PFSK-1 (cell line): ENCODE measurements at regions not wholly inside any gene's neighbourhood (a gene's known extent, or its start where the extent isn't known, plus 50 kb on each side); places are given as distances from the start of the nearest gene placed in this dataset.

Source experiments
- POLR2AphosphoS5 ChIP-seq: IDR thresholded peaks from 2 replicates; pipeline ENCODE4 v1.6.1; 2012; ENCODE audit warnings: low read depth, mild to moderate bottlenecking, control low read depth, low read length, moderate library complexity
- TAF1 ChIP-seq: IDR thresholded peaks from 2 replicates; pipeline ENCODE4 v1.6.1; 2012; ENCODE audit warnings: low read length, control low read depth, borderline replicate concordance; ENCODE audit not compliant: insufficient read depth
- TF ChIP-seq, protein P1 (sequence below), 2 experiments: IDR thresholded peaks; 2 replicates each; pipeline versions ENCODE4 v1.6.1 to v1.8.0; 2011 to 2012; ENCODE audit warnings: low read depth in 2 of 2, low read length in 2 of 2, control low read depth in 1 of 2, inconsistent platforms in 1 of 2, mild to moderate bottlenecking in 1 of 2, moderate library complexity in 1 of 2; ENCODE audit not compliant: insufficient read depth in 1 of 2

DNA sequence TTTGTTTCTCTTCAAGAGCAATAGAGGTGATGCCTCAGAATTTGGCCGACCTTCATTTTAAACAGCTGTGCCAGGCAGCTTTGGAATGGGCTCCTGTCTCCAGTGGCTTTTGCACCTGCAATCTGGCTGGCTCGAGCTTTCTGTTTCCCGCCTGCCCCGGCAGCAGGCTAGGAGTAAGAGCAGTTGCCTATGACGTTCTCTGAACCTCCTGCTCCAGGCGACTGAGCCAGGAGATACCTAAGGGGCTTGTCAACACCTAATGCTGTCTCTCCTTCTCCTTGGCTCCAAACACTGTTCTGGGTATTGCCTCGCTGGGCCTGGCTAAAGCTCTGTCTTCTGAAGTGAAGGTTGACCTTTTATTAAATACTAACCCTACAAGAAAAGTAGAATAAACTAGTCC, 229.9 kb downstream of the LRRN1 start:
- TF ChIP-seq, protein P1, sequence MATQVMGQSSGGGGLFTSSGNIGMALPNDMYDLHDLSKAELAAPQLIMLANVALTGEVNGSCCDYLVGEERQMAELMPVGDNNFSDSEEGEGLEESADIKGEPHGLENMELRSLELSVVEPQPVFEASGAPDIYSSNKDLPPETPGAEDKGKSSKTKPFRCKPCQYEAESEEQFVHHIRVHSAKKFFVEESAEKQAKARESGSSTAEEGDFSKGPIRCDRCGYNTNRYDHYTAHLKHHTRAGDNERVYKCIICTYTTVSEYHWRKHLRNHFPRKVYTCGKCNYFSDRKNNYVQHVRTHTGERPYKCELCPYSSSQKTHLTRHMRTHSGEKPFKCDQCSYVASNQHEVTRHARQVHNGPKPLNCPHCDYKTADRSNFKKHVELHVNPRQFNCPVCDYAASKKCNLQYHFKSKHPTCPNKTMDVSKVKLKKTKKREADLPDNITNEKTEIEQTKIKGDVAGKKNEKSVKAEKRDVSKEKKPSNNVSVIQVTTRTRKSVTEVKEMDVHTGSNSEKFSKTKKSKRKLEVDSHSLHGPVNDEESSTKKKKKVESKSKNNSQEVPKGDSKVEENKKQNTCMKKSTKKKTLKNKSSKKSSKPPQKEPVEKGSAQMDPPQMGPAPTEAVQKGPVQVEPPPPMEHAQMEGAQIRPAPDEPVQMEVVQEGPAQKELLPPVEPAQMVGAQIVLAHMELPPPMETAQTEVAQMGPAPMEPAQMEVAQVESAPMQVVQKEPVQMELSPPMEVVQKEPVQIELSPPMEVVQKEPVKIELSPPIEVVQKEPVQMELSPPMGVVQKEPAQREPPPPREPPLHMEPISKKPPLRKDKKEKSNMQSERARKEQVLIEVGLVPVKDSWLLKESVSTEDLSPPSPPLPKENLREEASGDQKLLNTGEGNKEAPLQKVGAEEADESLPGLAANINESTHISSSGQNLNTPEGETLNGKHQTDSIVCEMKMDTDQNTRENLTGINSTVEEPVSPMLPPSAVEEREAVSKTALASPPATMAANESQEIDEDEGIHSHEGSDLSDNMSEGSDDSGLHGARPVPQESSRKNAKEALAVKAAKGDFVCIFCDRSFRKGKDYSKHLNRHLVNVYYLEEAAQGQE (IDR thresholded peaks at IDR 0.05; ENCODE audit: insufficient read depth in 1 of 2, low read depth in 2 of 2, low read length in 2 of 2) = no peak
- TF ChIP-seq POLR2AphosphoS5 = no peak
- TF ChIP-seq TAF1 = no peak
